SU-DHL-6 (cell line): ENCODE measurements at regions not wholly inside any gene's neighbourhood (a gene's known extent, or its start where the extent isn't known, plus 50 kb on each side); places are given as distances from the start of the nearest gene placed in this dataset.

Source experiments
- CTCF ChIP-seq: fragments of 200-600 bp; sonication (generic); IDR thresholded peaks from one replicate; pipeline ENCODE4 v1.5.1; 2017; ENCODE audit warnings: antibody characterized with exemption, mild to moderate bottlenecking, low read length, moderate library complexity; ENCODE audit not compliant: insufficient read depth, poor library complexity, severe bottlenecking
- EZH2phosphoT487 ChIP-seq: fragments of 200-600 bp; sonication (generic), shearing (Covaris generic); conservative IDR thresholded peaks from 2 replicates; pipeline ENCODE4 v1.6.1; 2018; ENCODE audit warnings: mild to moderate bottlenecking, antibody characterized with exemption, low read length, moderate library complexity, mixed read lengths

DNA sequence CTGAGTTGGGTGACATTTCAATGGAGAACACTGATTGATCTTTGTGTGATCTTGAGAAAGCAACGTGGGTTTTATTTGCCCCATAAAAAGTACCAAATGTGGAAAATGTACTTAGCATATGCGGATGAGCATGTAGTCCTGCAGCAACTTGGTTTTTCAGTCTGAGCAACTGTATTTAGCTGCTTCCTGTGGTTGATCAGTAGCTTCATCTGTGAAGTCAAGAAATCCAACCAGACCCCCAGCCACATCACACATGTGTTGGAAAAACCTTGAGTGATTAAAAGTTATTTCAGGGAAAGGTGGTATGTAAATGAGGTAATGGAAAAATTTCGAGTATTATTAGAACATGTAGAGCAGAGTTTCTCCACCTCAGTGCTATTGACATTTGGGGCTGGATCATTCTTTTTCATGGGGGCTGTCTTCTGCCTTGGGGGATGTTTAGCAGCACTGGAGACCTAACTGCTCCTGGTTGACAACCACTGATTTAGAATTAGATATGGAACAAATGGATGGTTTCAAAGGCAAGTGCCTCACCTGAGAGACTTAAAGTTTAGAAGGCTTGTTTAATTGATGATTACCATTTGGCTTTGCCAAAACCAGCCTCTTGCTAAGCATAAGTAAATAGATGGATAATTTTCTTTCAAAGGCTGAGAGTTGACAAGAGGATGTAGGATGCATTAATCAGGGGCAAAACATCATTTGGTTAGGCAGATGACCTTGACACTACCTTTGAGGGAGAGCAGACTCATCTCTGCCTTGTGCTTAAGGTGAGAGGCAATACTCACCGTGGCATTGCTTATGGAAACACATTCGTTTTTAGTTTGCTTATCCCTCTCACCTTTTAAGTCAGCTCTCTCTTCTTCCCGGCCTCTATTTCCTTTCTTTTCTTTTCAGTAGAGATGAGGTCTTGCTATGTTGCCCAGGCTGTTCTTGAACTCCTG lies 193.0 kb upstream of the RPS6KA3 start:
- TF ChIP-seq CTCF: no peak
- TF ChIP-seq EZH2phosphoT487: no peak
